ENCODE measurements at regions not wholly inside any gene's neighbourhood (a gene's known extent, or its start where the extent isn't known, plus 50 kb on each side); places are given as distances from the start of the nearest gene placed in this dataset.

DNA sequence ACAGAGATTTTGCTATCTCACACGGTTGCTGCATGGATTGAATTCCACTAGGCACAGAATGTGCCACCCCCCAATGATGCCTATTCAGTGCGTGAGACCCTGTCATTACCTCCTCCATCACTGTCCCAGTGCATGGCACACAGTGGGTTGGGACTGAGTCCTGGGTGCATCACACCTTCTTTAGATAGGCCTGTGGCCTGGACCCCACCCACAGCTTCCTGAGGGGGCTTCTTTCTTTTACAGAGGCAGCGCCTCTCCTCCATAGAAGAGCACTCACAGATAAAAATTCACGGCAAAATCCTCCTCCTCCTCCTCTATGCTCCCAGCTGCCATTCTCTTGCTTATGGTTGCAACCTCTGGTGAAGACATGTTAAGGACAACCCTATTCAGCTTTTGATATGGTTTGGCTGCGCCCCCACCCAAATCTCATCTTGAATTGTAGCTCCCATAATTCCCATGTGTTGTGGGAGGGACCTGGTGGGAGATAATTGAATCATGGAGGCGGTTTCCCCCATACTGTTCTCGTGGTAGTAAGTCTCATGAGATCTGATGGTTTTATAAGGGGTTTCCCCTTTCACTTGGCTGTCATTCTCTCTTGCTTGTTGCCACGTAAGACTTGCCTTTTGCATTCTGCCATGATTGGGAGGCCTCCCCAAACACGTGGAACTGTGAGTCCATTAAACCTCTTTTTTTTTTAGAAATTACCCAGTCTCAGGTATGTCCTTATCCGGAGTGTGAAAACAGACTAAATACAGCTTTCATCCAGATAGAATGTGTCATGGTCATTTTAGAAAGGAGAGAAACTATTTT, 147.6 kb downstream of the KLF13 start:
- DNase-seq: no peak

- no peak for DNase-seq
Measured at GRCh38 chr15:31476236-31476810, 149.7 kb downstream of the KLF13 start.

DNA sequence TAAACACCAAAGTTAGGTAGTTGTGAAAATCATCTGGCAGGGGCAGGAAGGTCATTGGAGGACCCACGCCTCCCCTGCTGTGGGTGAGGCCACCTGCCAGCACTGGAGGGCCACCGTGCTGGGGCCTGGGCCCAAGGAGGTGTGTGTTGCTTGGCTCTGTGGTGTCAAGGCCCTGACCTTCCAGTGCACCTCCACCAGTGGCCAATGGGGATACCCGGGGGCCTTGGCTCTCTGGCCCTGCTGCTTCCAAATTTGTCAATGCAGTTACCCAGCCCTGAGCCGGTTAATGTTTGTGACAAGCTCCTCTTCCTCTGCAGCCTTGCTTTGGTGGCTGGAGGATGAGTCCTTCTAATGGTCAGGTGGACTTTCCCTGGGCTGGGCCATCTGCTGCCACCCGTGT, 150.2 kb downstream of the KLF13 start:
- no peak for DNase-seq

- DNase-seq: no peak
Measured at GRCh38 chr15:31477301-31477700, 150.7 kb downstream of the KLF13 start.

GRCh38 chr15:31477851-31478701, 151.4 kb downstream of the KLF13 start:
- no peak for DNase-seq

- no peak for DNase-seq
Measured at GRCh38 chr15:31478702-31479221, 152.1 kb downstream of the KLF13 start.

DNA sequence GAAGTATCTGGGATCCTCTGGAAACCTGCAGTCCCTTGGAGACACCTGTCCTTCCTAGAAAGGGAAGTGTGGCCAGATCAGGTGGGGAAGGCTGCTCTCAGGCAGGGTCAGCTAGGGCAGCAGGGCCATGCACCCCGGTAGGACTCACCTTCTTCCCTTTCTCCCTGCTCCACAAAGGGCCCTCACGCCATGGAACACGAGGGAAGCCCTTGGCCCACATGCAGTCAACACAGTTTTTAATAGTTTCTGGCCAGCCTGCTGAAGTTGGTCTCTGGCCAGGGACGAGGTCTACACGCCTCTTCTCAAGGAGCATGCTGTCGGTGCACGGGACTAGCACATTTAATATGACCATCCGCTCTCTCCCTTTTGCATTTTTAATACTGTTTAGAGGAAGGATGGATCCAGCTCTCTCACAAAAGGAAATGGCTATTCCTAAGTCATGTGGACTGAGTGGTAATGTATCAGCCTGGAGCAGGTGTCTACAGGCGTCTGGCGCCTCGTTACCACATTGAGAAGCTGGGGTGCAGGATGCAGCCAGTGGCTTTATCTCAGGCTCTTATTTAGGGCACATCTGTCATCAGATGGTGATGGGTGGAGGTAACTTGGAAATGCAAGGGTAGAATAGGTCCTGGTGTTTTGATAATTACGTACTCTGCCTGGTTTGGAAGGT, 153.9 kb downstream of the KLF13 start:
- no peak for DNase-seq

GRCh38 chr15:31481142-31481541, 154.5 kb downstream of the KLF13 start:
- no peak for DNase-seq

DNA sequence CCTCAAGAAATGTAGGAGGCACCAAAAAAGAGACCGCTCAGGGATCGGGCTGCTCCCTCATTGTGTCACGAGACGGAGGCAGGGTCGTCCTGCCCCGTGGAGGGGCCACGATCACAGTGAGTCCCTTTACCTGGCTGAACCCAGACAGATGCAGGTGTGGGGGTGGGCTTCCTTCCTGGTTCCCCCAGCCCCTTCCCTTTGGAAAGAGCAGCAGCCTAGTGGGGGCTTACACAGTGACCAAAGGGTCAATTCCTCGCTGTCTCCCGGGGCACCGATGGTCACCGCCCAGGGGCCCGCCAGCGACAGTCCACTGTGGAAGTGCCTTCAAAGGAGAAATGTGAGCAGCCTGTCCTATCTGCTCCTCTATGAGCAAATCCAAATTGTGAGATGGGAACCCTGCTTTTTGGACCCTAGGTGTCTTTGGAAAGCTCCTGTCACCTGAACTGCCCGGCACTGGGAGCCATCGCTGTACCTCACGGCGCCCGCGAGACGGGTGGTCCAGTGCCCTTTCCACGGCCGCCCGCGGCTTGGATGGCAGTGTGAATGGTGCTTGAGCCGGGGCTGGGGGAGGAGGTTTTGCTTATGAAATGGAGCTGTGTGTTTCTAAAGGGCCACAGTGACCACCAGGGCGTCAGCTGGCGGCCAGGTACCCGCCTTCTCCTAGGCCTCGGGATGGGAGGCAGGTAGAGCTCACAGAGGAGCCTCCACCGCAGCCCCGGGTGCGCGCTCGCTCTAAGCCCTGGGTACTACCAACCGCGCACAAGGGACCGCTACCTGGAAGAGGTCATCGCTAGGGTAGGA, 155.7 kb downstream of the KLF13 start:
- DNase-seq: no peak

GRCh38 chr15:31483053-31483985, 156.7 kb downstream of the KLF13 start:
- no peak for DNase-seq

DNA sequence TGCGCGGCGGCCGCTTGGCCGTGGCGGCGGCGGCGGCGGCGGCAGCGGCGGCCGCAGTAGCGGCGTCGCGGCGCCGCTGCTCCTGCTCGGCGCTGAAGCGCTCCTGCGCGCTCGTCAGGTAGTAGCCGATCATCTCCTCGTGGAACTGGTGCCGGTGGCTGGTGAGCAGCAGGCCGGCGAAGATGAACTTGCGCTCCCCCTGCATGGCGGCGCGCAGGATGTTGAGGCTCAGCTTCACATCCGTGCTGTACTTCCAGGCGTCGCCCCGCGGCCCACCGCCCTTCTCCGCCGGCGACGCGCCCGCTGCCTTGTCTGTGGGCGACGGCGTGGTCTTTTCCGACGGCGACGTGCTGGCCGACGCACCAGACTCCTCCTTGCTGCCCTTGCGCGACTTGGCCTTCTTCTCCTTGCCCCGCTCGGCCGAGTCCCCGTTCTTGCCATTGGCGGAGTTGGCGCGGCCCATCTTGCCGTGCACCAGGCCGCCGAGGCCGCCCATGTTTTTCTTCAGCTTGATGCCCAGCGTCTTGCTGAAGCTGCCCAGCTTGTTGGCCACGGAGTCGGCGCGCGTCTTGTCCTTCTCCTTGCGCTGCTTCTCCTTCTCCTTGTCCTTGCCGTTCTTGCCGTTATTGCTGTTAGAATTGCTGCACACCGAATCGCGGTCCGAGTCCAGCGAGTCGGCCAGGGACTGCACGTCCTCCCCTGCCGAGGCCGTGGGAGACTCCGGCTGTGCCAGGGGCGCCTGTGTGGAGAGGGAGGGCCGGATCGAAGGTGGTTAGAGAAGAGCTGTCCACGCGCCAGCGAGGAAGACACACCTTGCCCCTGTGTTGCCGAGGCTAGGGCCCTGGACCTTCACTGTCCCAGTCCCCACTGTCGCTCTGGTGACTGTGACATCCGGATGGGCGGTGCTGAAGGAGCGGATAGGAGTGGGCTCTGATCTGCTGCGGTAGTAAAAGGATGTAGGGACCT, 157.6 kb downstream of the KLF13 start:
- DNase-seq: no peak

DNA sequence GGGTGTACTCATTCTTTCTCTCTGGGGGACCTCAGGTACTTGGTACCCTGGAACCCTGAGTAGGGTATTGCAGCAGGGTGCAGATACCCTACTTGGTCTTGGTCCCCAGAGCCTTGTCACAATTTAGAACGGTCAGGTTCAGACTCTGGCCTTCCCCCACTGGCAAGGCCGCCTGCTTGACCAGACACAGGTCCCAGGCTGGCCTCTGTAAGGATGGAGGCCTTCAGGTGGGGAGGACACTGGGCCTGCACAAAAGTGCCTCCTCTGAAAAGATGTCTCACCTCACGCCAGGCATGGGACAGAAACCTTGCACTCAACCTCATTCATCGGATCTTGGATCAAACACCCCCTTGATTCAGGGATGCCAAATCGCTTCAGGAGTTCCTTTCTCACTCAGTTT, 158.4 kb downstream of the KLF13 start:
- DNase-seq: no peak

DNA sequence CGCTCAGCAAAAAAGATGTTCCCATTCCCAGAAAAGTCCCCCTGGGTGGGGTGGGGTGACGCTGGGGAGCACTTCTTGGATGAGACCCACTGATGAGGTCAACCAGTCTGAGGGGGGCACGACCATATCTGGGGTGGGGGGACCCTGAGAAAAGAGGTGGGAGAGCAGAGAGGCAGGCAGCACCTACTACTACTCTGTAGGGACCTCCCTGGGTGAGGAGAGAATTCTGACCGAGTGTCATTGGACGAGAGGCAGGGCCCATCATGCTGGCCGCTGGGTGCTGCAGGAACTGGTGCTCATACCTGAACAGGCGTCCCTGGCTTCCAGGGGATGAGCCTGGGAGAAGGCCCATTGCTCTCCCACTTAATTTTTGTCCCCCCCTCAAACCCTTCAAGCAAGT, 158.8 kb downstream of the KLF13 start:
- no peak for DNase-seq

- no peak for DNase-seq
Measured at GRCh38 chr15:31485911-31486461, 159.4 kb downstream of the KLF13 start.

- DNase-seq: no peak
Measured at GRCh38 chr15:31486506-31486905, 159.9 kb downstream of the KLF13 start.

GRCh38 chr15:31486906-31487695, 160.5 kb downstream of the KLF13 start:
- DNase-seq: no peak

DNA sequence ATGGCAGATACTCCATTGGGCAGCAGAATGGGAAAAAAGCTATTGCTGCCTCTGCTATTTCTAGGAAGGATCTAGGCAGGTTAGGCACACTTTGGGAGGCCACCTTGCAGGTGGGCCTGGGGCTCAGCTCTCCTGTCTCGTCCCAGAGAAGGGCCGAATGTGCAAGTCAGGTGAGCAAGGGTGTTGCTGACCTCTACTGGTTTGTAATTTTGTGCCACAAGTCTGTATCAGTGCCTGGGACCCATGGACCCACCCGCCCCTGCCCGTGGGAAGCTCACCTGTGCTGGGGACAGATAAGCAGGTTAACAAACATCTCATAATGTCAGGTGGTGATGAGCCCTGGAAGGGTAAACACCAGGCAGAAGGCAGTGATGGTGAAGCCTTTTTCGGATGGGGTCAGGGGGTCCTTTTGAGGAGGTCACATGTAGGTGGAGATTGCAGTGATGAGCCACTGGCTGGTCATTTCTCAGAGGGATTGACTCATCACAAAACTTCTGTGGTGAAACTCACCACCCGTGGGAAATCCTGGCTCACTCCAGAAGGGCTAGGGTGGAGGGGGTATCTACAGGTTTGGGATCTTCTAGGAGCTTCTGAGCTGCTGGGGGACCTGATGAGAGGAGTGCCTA, 161.3 kb downstream of the KLF13 start:
- no peak for DNase-seq

Measured in bone marrow (tissue), 2 donors.